Stimulated activated CD4-positive, alpha-beta T cell treated with anti-CD3 and anti-CD28 coated beads, Interleukin-1b, Interleukin-23, amount 100 ng/mL, for 48 hours (primary cell): ENCODE measurements at regions not wholly inside any gene's neighbourhood (a gene's known extent, or its start where the extent isn't known, plus 50 kb on each side); places are given as distances from the start of the nearest gene placed in this dataset.

Source experiments
- DNase-seq: peaks from one replicate; pipeline ENCODE4 v3.0.0-alpha.2; 2020

- no peak for DNase-seq
These were observed 760.9 kb upstream of the WWC1 start for GRCh38 chr5:167530548-167530947.

- DNase-seq, result no peak
These were observed 757.3 kb upstream of the WWC1 start for GRCh38 chr5:167533814-167534795.

- no peak for DNase-seq
These were observed 751.7 kb upstream of the WWC1 start for GRCh38 chr5:167539747-167540146.

- no peak for DNase-seq
These were observed 745.2 kb upstream of the WWC1 start for GRCh38 chr5:167546270-167546669.

GRCh38 chr5:167552356-167552755 is 739.1 kb upstream of the WWC1 start:
- no peak for DNase-seq

- no peak for DNase-seq
These were observed 737.9 kb upstream of the WWC1 start for GRCh38 chr5:167553511-167553910.

GRCh38 chr5:167554564-167555290 is 736.7 kb upstream of the WWC1 start:
- DNase-seq, result no peak

GRCh38 chr5:167555565-167556166 is 735.8 kb upstream of the WWC1 start:
- no peak for DNase-seq

- no peak for DNase-seq
These were observed 734.1 kb upstream of the WWC1 start for GRCh38 chr5:167557359-167557758.

- no peak for DNase-seq
These were observed 729.6 kb upstream of the WWC1 start for GRCh38 chr5:167561796-167562195.

- DNase-seq, result no peak
These were observed 727.2 kb upstream of the WWC1 start for GRCh38 chr5:167564275-167564674.

GRCh38 chr5:167565189-167565954 is 726.1 kb upstream of the WWC1 start:
- DNase-seq, result no peak

GRCh38 chr5:167570431-167570830 is 721.0 kb upstream of the WWC1 start:
- no peak for DNase-seq

- DNase-seq, result no peak
These were observed 719.6 kb upstream of the WWC1 start for GRCh38 chr5:167571824-167572223.

GRCh38 chr5:167573370-167574127 is 717.9 kb upstream of the WWC1 start:
- no peak for DNase-seq

- DNase-seq, result no peak
These were observed 717.0 kb upstream of the WWC1 start for GRCh38 chr5:167574464-167574863.

GRCh38 chr5:167575330-167575729 is 716.1 kb upstream of the WWC1 start:
- no peak for DNase-seq

GRCh38 chr5:167576126-167576525 is 715.3 kb upstream of the WWC1 start:
- DNase-seq, result no peak

GRCh38 chr5:167576897-167577296 is 714.5 kb upstream of the WWC1 start:
- no peak for DNase-seq

GRCh38 chr5:167577616-167578015 is 713.8 kb upstream of the WWC1 start:
- no peak for DNase-seq

- DNase-seq, result no peak
These were observed 712.3 kb upstream of the WWC1 start for GRCh38 chr5:167578977-167579692.
